Epithelial cell of proximal tubule (primary cell): ENCODE measurements at regions not wholly inside any gene's neighbourhood (a gene's known extent, or its start where the extent isn't known, plus 50 kb on each side); places are given as distances from the start of the nearest gene placed in this dataset.
A peak's percentile ranks its signal among the peaks of the same experiment; 100 is the strongest.

ENCODE experiments used
- DNase-seq: peaks from one replicate; pipeline ENCODE4 v3.0.0-alpha.2; 2011; ENCODE audit warnings: low read depth
- H3K4me3 ChIP-seq: 2 replicates; pipeline ENCODE4 v1.5.1; 2011; ENCODE audit warnings: low read depth, mild to moderate bottlenecking, low read length
- CTCF ChIP-seq: conservative IDR thresholded peaks from 2 replicates; pipeline ENCODE4 v1.5.1; 2012; ENCODE audit warnings: low read depth, mild to moderate bottlenecking, low read length

- no peak for DNase-seq
- no peak for TF ChIP-seq CTCF
- H3K4me3 ChIP-seq, result no peak overlapping the region
Measured at GRCh38 chr22:27226666-27227065, 569.3 kb downstream of the MIAT start.

GRCh38 chr22:27228771-27229170 is 571.4 kb downstream of the MIAT start:
- no peak for DNase-seq
- no peak overlapping the region for H3K4me3 ChIP-seq
- no peak for TF ChIP-seq CTCF

GRCh38 chr22:27230189-27230588 is 571.4 kb downstream of the MN1 start:
- no peak for TF ChIP-seq CTCF
- DNase-seq, result no peak
- H3K4me3 ChIP-seq, result no peak overlapping the region

- H3K4me3 ChIP-seq, result no peak overlapping the region
- TF ChIP-seq CTCF, result no peak
- no peak for DNase-seq
Measured at GRCh38 chr22:27231266-27231665, 570.3 kb downstream of the MN1 start.

- no peak for DNase-seq
- TF ChIP-seq CTCF, result no peak
Measured at GRCh38 chr22:27232077-27232476, 569.5 kb downstream of the MN1 start.

GRCh38 chr22:27237080-27237741 is 564.3 kb downstream of the MN1 start:
- no peak for DNase-seq
- no peak overlapping the region for H3K4me3 ChIP-seq
- no peak for TF ChIP-seq CTCF

More at GRCh38 chr22:27232077-27232476, 569.5 kb downstream of the MN1 start:
- H3K4me3 ChIP-seq, result no peak overlapping the region

- peak; percentile 56 for DNase-seq
- no peak overlapping the region for H3K4me3 ChIP-seq
Measured at GRCh38 chr22:27238935-27239510, 562.5 kb downstream of the MN1 start.

More at GRCh38 chr22:27238935-27239510, 562.5 kb downstream of the MN1 start:
- no peak for TF ChIP-seq CTCF
